DND-41 (cell line): ENCODE measurements at regions not wholly inside any gene's neighbourhood (a gene's known extent, or its start where the extent isn't known, plus 50 kb on each side); places are given as distances from the start of the nearest gene placed in this dataset.

ENCODE experiments used
- ATAC-seq: fragments of 200-7000 bp; cut with Tn5 transposase; 3 replicates; pipeline ENCODE4 v1.9.1; 2021; ENCODE audit warnings: low read depth; ENCODE audit not compliant: insufficient read depth
- DNase-seq: peaks from one replicate; pipeline ENCODE4 v3.0.0-alpha.2; 2020
- H2AFZ ChIP-seq: 2 replicates; pipeline ENCODE4 v1.6.0; 2012; ENCODE audit warnings: low read depth, low read length
- H3K27ac ChIP-seq: 2 replicates; pipeline ENCODE4 v1.5.1; 2012; ENCODE audit warnings: low read length, inconsistent platforms
- H3K27me3 ChIP-seq: fragments of 200-600 bp; sonication (generic); 2 replicates; pipeline ENCODE4 v1.6.0; 2012; ENCODE audit warnings: low read length, mild to moderate bottlenecking, inconsistent platforms; ENCODE audit not compliant: insufficient read depth, poor library complexity
- H3K36me3 ChIP-seq: 2 replicates; pipeline ENCODE4 v1.5.1; 2012; ENCODE audit warnings: low read length, inconsistent platforms; ENCODE audit not compliant: insufficient read depth
- H3K4me1 ChIP-seq: 2 replicates; pipeline ENCODE4 v1.5.1; 2012; ENCODE audit warnings: mild to moderate bottlenecking, low read length; ENCODE audit not compliant: insufficient read depth
- H3K4me2 ChIP-seq: 2 replicates; pipeline ENCODE4 v1.6.0; 2012; ENCODE audit warnings: mild to moderate bottlenecking, moderate library complexity, low read length, inconsistent platforms; ENCODE audit not compliant: insufficient read depth
- H3K4me3 ChIP-seq, 2 experiments: fragments of 200-600 bp in 1 of 2; shearing (Covaris generic) in 1 of 2; 2 replicates each; pipeline ENCODE4 v1.5.1; 2012 to 2016; ENCODE audit warnings: inconsistent platforms in 2 of 2, low read length in 2 of 2, mild to moderate bottlenecking in 2 of 2, low read depth in 1 of 2, moderate library complexity in 1 of 2
- H3K79me2 ChIP-seq: 2 replicates; pipeline ENCODE4 v1.6.0; 2012; ENCODE audit warnings: low read length, inconsistent platforms; ENCODE audit not compliant: insufficient read depth
- H3K9ac ChIP-seq: 2 replicates; pipeline ENCODE4 v1.6.0; 2012; ENCODE audit warnings: low read depth, mild to moderate bottlenecking, inconsistent platforms, low read length, moderate library complexity
- H3K9me3 ChIP-seq: 2 replicates; pipeline ENCODE4 v1.5.1; 2012; ENCODE audit warnings: low read length, moderate library complexity, mild to moderate bottlenecking, inconsistent platforms; ENCODE audit not compliant: insufficient read depth, severe bottlenecking
- H4K20me1 ChIP-seq: 2 replicates; pipeline ENCODE4 v1.6.0; 2012; ENCODE audit warnings: low read length; ENCODE audit not compliant: insufficient read depth
- EZH2 ChIP-seq: IDR thresholded peaks from 3 replicates; pipeline ENCODE4 v1.6.1; 2012; ENCODE audit warnings: borderline replicate concordance, low read depth, mild to moderate bottlenecking, moderate library complexity, low read length, inconsistent platforms; ENCODE audit not compliant: severe bottlenecking
- TF ChIP-seq, protein P1 (sequence below): IDR thresholded peaks from 2 replicates; pipeline ENCODE4 v1.5.1; 2012; ENCODE audit warnings: borderline replicate concordance, low read length, moderate library complexity, mild to moderate bottlenecking; ENCODE audit not compliant: poor library complexity, severe bottlenecking; ENCODE audit errors: extremely low read depth

DNA sequence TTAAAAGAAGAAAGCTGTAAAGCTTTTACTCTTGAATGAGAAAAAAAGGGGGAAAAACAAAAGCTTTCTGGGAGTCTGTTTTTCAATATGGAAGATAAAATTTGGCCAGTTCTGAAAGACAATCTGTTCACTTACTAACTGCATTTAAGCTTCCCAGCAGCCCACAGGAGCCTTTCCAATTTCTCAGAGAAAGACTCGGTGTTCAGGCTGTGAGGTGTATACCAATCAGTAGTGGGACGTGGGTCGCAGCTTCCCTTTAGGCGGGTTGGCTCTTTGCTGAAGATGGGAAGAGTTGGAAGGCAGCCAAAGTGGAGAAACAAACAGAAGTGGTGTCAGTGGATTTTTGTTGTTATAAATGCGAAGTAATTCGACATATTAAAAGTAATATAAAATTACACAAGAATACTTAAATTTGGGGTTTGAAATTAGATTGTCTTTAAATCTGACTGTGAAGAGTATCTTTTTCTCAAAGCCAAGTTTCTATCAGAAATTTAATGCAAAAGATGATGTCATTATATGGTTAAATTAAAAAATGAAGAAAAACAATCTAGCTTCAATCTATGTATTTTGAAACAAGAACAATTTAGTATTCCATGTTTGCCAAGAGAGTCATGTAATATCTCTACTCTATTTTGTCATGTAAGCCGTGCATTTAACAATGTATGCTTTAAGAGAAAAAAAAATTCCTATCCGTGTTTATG is 590.2 kb upstream of the ATXN7L3B start:
- H2AFZ ChIP-seq: no peak overlapping the region

DNA sequence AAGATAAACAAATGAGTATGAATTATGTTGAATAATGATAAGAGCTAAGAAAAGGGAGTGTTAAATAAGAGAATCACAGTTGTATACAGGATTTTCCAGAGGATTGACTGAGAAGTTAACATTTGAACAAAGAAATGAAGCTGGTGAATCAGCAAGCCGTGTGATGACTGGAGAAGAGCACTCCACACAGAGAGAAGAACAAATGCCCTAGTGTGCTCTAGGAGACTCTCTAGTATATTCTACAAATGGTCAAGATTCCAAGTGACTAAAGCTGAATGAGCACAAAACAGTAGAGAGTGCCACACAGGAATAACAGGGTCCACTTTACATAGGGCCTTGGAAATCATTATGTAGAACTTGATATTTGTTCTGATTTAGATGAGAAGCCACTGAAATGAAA is 587.1 kb upstream of the ATXN7L3B start:
- TF ChIP-seq, protein P1, sequence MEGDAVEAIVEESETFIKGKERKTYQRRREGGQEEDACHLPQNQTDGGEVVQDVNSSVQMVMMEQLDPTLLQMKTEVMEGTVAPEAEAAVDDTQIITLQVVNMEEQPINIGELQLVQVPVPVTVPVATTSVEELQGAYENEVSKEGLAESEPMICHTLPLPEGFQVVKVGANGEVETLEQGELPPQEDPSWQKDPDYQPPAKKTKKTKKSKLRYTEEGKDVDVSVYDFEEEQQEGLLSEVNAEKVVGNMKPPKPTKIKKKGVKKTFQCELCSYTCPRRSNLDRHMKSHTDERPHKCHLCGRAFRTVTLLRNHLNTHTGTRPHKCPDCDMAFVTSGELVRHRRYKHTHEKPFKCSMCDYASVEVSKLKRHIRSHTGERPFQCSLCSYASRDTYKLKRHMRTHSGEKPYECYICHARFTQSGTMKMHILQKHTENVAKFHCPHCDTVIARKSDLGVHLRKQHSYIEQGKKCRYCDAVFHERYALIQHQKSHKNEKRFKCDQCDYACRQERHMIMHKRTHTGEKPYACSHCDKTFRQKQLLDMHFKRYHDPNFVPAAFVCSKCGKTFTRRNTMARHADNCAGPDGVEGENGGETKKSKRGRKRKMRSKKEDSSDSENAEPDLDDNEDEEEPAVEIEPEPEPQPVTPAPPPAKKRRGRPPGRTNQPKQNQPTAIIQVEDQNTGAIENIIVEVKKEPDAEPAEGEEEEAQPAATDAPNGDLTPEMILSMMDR: no peak
- no peak for TF ChIP-seq EZH2
- H3K79me2 ChIP-seq: no peaks in the 10 kb centered on the region
- H3K36me3 ChIP-seq: no peaks in the 10 kb centered on the region
- DNase-seq (no peak), ATAC-seq (no peak)
- no peaks in the 10 kb centered on the region for H3K4me1 ChIP-seq
- H3K27ac ChIP-seq: no peak overlapping the region
- no peak overlapping the region for H3K4me3 ChIP-seq
- no peak overlapping the region for H3K4me2 ChIP-seq
- H3K27me3 ChIP-seq: no peaks in the 10 kb centered on the region
- H3K9ac ChIP-seq: no peak overlapping the region
- no peak overlapping the region for H2AFZ ChIP-seq
- H4K20me1 ChIP-seq: no peaks in the 10 kb centered on the region
- no peaks in the 10 kb centered on the region for H3K9me3 ChIP-seq

More for the DNA sequence above, 590.2 kb upstream of the ATXN7L3B start:
- no peak overlapping the region for H3K9ac ChIP-seq
- H3K27ac ChIP-seq: no peak overlapping the region
- no peaks in the 10 kb centered on the region for H4K20me1 ChIP-seq
- no peaks in the 10 kb centered on the region for H3K9me3 ChIP-seq
- no peaks in the 10 kb centered on the region for H3K4me1 ChIP-seq
- no peak for TF ChIP-seq EZH2
- TF ChIP-seq, protein P1: no peak
- H3K27me3 ChIP-seq: no peaks in the 10 kb centered on the region
- DNase-seq: no peak
- H3K79me2 ChIP-seq: no peaks in the 10 kb centered on the region
- H3K36me3 ChIP-seq: no peaks in the 10 kb centered on the region
- ATAC-seq: no peak
- H3K4me2 ChIP-seq: no peak overlapping the region
- no peak overlapping the region for H3K4me3 ChIP-seq

DNA sequence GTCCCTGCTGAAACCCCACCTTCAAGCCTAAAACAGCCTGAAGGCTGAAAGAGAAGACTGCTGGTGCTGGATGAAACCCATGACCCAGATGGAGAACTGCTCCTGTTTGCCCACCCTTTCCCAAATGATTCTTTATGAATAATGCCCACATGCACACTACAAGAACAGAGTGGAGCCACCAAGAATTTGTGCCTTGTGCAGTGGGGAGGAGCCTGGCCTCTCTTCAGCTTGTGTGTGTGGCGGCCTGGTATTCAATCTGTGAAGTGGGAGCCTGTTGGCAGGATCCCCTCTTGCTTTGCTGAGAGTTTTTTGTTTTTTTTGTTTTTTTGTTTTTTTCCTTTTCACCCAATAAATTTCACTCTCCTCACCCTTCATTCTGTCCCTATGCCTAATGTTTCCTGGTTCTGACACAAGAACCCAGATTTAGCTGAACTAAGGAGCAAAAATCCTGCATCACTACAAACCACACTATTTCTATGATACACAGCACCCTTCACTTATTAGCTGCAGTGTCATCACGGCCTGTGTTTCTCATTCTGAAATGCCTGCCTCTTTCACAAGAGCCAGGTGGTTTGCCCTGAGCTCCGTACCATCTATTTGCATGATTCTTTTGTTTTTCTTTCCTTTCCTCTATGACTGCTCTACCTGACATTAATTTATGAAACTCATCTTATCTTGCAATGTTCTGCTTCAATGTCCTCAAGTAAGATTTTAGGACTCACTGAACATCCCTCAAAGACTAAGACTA is 585.5 kb upstream of the ATXN7L3B start:
- H3K36me3 ChIP-seq: no peaks in the 10 kb centered on the region
- no peak overlapping the region for H3K27ac ChIP-seq
- H3K4me3 ChIP-seq: no peak overlapping the region
- no peaks in the 10 kb centered on the region for H3K9me3 ChIP-seq
- H4K20me1 ChIP-seq: no peaks in the 10 kb centered on the region
- H3K79me2 ChIP-seq: no peaks in the 10 kb centered on the region
- TF ChIP-seq, protein P1: no peak
- no peak for TF ChIP-seq EZH2
- H3K27me3 ChIP-seq: no peaks in the 10 kb centered on the region
- H3K9ac ChIP-seq: no peak overlapping the region
- no peak overlapping the region for H3K4me2 ChIP-seq
- H2AFZ ChIP-seq: no peak overlapping the region
- DNase-seq: no peak
- H3K4me1 ChIP-seq: no peaks in the 10 kb centered on the region
- no peak for ATAC-seq
